Suprapubic skin (tissue), 3 donors: ENCODE measurements at regions not wholly inside any gene's neighbourhood (a gene's known extent, or its start where the extent isn't known, plus 50 kb on each side); places are given as distances from the start of the nearest gene placed in this dataset.

Experiments used
- CTCF ChIP-seq, 2 donors: fragments of 200-600 bp in 1 of 2; fragments of 450-650 bp in 1 of 2; sonication (generic) in 1 of 2; IDR thresholded peaks; one replicate each; pipeline ENCODE4 v1.5.1; 2016 to 2019; ENCODE audit warnings: antibody characterized with exemption in 2 of 2, mild to moderate bottlenecking in 1 of 2, moderate library complexity in 1 of 2
- EP300 ChIP-seq: sonication (generic); formaldehyde crosslinking; IDR thresholded peaks from one replicate; pipeline ENCODE4 v1.6.1; 2017; ENCODE audit warnings: antibody characterized with exemption
- POLR2A ChIP-seq, 2 donors: fragments of 450-650 bp; IDR thresholded peaks; one replicate each; pipeline ENCODE4 v1.6.1; 2017; ENCODE audit warnings: antibody characterized with exemption in 2 of 2, mild to moderate bottlenecking in 2 of 2, moderate library complexity in 2 of 2

GRCh38 chr3:195004512-195005250, 266.3 kb downstream of the XXYLT1 start:
- TF ChIP-seq POLR2A (IDR thresholded peaks at IDR 0.05) (no peak), EP300 (no peak), CTCF (IDR thresholded peaks at IDR 0.05) (no peak)
